Astrocyte of the hippocampus (primary cell): ENCODE measurements at regions not wholly inside any gene's neighbourhood (a gene's known extent, or its start where the extent isn't known, plus 50 kb on each side); places are given as distances from the start of the nearest gene placed in this dataset.
"Not testable (repeated sequence)": the region's sequence is repeated elsewhere in the genome, so short reads cannot be mapped to it uniquely, and the experiment has no call there.

Experiments used
- DNase-seq: peaks from one replicate; pipeline ENCODE4 v3.0.0; 2011; ENCODE audit warnings: low read depth, low spot score

DNA sequence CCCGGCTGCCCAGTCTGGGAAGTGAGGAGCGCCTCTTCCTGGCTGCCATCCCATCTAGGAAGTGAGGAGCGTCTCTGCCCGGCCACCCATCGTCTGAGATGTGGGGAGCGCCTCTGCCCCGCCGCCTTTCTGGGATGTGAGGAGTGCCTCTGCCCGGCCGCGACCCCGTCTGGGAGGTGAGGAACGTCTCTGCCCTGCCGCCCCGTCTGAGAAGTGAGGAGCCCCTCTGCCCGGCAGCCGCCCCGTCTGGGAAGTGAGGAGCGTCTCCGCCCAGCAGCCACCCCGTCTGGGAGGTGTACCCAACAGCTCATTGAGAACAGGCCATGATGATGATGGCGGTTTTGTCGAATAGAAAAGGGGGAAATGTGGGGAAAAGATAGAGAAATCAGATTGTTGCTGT lies 316.2 kb upstream of the PRR16 start:
- not testable (repeated sequence) for DNase-seq

DNA sequence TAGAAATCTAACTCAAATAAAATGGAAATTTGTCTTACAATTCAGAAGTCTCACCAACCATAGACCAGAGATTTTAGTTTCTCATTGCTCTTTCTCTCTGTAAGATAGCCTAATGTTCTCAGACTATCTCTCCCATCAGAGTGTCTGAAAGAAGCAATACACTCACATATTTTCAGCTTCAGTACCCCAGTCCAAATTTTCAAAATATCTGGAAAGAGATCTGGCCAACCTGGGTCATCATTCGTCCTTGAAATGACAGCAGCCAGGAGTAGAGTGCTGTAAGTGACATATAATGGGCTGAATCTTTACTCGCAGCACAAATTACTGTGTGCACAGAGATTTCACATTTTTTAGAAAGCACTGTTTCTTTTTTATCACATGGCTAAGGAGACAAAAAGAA lies 313.3 kb upstream of the PRR16 start:
- no peak for DNase-seq

DNA sequence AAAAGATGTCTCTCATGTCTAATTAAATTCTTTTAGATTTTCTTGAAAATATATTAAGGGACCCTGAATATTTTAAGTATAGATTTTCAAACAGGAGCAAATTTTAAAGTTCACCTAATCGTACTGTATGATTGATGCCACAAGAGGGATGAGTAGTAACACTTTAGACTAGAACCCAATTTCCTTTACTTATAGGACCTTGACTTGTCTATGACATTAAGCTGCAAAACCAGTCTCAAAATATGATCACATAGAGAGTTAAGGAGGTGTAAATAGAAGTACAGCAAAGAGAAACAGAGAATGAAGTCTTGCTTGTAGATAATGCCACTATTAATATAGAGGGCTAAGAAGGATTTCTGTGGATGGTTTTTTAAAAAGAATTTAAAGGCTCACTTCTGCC lies 312.9 kb upstream of the PRR16 start:
- DNase-seq, result no peak

DNA sequence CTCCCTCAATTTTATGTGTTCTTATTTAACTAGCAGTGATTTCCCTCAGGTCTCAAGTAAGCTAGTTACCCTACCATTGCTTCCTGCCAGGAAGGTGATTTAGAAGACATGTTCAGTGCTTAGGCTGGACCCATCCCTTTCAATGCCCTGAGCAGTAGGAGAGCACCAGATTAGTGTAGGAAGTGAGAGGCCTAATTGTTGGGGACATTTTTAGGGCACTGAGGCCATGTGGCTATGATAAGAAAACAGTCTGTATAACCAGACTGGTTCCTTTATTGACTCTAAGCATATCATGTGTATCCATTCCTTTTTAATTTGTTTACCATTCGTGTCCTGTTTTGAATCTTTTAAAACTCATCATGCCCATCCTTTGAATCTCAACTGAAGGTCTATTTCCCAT lies 312.3 kb upstream of the PRR16 start:
- DNase-seq, result no peak

DNA sequence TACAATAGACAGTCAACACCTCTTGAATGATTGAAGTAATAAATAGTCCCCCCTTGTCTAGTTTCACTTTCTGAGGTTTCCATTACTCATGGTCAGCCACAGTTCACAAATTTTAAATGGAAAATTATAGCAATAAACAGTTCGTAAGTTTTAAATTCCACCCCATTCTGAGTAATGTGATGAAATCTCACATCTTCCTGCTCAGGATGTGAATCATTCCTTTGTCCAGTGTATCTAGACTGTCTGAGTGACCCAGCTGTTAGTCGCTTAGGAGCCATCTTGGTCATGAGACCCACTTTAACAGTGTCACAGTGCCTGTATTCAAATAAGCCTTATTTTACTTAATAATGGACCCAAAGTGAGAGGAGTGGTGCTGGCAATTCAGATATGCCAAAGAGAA lies 311.6 kb upstream of the PRR16 start:
- DNase-seq, result peak; percentile 47

DNA sequence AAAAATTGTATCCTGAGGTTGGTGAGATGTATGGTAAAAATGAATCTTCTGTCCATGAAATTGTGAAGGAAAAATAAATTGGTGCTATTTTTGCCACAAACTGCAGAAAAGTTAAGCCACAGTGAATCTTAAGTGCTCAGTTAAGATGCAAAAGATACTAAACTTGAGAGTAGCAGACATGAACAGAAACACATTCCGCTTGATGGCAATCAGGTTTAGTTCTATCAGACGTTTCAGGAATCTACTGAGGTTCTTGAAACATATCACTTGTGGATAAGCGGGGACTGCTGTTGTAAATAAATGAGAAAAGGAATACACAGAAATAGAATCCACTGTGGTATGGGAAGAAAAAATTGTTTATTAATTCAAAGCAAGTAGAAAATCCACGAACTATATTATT lies 311.2 kb upstream of the PRR16 start:
- no peak for DNase-seq

DNA sequence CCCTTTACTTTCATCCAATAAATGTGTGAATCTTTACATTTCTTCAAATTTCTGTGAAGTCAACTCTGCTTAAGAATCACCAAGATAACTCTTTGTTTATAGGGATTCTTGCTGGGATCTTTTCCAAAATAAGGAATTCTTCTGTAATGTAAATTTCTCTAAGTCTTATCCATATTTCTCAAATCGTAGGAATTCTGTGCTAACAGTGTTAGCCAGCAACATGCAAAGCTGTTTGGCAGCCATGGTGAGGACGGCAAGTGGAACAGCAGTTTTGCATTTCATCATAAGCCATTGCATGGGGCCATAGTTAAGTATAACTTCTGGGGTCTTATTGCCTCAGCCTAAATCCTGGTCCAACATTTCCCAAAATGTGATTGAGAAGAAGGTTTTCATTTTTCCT lies 310.5 kb upstream of the PRR16 start:
- DNase-seq, result no peak

DNA sequence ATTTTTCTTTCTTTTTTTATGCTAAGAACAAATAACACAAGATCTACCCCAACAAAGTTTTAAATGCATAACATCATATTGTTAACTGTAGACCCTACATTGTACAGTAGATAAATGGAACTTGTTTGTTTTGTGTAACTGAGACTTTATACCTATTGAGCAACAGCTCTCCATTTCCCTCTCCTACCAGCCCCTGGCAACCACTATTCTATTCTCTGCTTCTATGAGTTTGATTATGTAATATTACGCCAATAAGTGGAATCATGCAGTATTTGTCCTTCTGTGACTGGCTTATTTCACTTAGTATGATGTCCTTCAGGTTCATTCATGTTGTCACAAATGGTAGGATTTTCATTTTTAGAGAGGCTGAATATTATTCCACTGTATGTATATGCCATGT lies 308.2 kb upstream of the PRR16 start:
- no peak for DNase-seq

DNA sequence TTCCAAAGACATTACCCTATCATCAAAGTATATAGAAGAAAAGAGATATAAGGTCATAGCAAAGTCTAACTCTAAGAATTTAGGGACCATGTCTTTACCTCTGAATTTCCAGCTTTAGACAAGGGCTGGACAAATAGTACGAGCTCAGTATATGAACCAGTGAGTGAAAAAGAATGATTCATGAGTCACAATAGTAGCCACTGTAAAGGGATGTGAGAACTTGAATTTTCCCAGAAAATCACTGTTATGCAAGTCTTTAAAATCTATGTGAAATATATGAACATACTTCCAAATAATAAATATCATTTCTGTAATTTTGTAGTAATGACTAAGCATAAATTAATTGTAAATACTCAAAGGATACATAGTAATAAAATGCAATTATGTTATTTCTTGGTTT lies 305.9 kb upstream of the PRR16 start:
- no peak for DNase-seq

DNA sequence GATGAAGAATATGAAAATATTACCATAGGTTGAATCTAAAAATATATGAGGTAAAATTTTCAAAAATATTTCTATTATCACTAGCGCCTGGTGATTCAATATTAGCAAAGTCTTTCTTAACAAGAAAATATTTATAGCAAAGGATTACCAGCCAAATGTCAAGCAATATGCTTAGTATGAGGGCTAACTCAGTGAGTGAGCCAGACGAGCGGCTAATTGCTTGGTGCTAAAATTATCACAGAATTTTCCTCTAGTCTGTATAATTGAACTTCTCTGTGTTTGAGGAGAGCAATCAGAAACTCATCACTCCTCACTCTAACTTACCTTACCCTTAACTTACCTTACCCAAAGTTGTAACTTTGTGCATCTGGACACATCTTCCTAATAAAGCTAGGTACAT lies 304.9 kb upstream of the PRR16 start:
- no peak for DNase-seq

DNA sequence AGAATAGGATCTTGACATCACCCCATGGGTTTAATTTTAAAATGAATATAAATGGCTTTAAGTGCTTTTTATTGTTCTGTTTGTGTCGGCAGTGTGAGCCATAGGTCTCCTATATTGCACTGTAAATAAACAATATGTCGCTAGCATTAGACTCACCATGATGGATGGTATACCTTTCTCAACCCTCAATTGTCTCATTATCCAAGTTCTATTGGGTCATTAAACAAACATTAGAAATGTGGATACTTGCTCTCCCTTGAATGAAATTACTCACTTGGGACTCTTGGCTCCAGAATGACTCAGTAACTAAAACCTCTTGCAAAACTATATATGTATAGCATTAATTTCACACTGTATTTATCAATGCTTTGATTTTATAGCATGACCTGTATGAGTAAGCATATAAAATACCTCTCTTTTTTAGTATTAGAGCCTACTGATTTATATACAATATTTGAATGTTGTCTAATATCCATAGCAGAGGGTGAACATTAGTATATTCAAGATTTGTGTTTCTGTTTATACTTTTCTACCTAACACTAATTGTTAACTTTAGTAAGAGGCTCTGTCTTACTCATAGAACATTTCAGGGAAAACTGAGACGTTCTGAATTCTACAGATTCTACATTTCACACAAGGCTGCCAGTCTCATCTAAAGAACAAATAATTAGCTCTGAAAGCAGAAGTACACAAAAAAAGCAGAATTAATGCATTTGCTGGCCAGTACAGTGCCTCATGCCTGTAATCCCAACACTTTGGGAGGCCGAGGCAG lies 303.8 kb upstream of the PRR16 start:
- DNase-seq, result peak; percentile 16

DNA sequence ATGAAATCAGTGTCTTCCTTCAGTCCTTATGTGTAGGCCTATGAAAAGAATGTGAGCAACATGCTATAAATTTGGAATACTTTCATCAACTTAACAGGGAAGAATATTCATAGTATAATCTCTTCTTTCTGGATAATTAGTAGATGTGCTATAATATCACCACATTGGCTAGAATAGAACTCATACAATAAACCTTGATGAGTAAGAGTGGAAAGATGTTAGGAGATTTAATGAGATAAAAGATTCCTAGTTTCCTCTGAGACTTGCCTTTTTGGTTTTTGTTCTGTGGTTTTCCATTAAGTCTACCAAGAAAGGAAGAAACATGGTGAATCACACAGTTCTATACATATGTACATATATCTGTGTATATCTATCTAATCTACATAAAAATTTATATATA lies 301.8 kb upstream of the PRR16 start:
- no peak for DNase-seq

DNA sequence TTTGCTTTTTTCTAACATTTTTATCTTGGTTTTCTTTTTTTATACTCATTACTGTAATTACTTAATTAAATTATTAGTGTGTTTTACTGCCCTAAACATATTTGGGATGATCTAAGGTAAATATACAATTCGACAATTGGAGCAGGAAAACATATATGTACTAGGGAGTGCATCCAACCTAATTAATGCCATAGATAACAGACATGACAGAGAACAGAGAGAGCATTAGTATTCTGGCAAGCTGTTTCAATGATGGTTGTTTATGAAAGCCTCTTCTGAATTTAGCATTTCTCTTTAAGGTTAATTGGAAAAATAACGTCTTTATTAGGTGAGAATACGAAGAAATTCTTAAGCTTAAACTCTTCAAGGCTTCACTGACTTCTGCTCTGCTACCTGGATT lies 300.1 kb upstream of the PRR16 start:
- no peak for DNase-seq

DNA sequence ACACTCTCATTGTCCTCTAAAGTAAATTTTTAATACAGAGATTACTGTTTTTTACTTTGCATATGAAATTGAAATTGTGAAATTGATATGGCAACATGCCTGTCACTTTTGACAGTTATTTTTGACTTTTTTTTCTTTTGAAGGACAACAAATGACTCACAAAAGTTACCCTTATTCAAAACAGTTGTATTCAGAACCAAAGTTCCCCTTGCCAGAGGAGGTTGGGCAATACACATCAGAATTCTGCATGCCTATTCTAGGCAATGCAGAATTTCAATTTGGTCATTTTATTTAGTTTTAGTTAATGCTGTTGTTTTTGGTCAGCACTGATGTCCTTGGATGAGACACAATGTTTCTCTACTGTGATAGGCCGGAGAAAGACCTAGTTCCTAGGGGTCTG lies 299.1 kb upstream of the PRR16 start:
- no peak for DNase-seq

DNA sequence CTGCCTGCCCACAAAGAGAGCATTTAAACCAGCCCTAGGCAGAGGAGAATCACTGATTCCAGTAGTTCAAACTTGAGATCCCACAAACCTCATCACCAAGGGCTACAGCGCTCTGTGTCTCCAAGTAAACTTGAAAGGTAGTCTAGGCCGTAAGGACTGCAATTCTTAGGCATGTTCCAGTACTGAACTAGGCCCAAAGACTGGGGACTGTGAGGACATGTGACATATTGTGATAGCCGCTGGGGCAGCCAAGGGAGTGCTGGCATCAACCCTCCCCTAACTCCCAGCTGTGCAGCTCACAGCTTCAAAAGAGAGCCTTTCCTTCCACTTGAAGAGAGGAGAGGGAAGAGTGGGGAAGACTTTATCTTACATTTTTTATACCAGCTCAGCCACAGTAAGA lies 291.0 kb upstream of the PRR16 start:
- DNase-seq, result no peak

DNA sequence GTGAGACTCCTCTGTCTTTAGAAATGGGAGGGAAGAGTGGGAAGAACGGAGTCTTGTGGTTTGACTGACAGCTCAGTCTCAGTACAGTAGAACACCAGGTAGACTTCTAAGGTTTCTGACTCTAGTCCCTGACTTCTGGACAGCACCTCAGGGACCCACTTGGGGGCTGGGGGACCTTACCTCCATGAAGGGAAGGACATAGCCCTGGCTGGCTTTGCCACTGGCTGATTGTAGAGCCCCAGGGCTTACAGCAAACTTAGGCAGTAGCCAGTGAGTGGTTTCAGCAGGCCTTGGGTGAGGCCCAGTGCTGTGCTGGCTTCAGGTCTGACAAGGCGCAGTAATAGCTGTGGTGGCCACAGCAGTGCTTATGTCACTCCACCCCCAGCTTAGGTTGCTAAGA lies 290.0 kb upstream of the PRR16 start:
- no peak for DNase-seq

DNA sequence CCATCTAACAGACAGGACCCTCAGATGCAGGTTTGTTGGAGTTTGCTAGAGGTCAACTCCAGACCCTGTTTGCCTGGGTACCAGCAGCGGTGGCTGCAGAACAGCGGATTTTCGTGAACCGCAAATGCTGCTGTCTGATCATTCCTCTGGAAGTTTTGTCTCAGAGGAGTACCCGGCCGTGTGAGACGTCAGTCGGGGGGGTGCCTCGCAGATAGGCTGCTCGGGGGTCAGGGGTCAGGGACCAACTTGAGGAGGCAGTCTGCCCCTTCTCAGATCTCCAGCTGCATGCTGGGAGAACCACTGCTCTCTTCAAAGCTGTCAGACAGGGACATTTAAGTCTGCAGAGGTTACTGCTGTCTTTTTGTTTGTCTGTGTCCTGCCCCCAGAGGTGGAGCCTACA lies 282.9 kb upstream of the PRR16 start:
- not testable (repeated sequence) for DNase-seq

DNA sequence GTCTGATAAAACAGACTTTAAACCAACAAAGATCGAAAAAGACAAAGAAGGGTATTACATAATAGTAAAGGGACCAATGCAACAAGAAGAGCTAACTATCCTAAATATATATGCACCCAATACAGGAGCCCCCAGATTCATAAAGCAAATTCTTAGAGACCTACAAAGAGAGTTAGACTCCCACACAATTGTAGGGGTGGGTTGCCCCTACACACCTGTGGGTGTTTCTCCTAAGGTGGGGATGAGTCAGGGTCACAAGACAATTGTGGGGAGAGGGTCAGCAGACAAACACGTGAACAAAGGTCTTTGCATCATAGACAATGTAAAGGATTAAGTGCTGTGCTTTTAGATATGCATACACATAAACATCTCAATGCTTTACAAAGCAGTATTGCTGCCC lies 269.4 kb upstream of the PRR16 start:
- DNase-seq, result not testable (repeated sequence)

DNA sequence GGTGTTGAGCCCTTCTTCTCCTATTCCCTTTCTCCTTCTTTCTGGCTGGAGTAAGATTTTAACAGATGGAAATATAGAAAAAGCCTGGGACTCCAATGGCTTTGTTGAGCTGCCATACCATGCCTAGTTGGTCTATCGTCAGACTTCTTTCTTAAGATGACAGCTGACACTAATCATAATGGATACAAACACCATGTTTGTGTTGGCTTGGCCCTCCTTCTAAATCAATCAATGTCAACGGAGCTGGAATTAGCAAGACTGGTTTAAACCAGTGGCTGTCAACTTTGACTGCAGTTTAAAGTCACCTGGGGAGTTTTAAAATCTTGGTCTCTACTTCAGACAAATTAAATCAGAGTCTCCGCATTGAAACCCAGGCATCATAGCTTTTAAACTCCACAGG lies 264.5 kb upstream of the PRR16 start:
- DNase-seq, result no peak

DNA sequence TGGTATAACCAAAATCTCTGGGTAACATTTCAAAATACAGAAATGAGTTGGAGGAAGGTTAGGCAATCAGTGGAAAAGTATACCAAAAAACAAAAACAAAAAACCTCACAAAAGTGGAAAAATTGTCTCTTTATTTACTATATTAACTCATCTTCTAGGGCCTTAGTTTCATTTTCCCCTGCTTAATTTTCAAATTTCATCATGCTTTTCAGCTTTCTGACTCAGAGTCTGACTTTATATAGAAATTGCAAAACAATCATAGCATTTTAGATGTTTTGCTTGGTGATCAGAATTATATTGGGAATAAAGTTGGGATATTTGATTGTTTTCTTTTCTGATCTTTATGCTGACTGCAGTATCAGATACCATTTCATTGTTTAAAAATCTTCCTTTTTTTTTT lies 257.0 kb upstream of the PRR16 start:
- DNase-seq, result no peak

DNA sequence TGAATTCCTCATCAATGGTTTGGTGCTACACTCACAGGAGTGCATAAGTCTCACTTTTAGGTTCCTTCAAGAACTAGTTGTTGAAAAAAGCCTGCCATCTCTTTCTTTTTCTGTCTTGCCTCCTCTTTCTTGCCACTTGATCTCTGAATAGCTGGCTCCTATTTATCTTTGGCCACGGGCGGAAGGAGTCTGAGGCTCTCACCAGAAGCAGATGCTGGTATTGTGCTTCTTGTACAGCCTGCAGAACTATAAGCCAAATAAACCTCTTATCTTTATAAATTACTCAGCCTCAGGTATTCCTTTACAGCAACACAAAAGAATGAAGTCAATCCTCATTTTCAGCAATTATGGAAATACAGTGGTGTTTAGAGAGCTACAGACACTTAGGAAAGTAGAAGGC lies 247.1 kb upstream of the PRR16 start:
- no peak for DNase-seq

DNA sequence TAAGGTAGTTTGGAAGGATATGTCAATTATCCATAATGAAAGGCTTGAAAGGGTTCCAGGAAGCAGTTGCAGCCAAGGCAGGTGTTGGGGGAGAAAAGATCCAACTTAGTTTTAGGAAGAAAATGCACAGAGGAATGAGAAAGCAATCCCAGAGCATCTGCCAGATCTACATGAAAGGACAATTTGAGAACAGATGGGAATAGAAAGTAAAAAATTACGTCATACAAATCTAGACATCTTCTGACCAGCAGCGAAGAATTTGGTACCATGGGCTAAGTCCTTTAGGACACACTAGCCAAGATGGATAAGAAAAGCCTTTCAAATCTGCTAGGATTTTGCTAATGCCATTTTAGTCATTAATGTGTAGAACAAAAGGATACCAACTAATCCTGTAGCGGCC lies 244.1 kb upstream of the PRR16 start:
- no peak for DNase-seq

DNA sequence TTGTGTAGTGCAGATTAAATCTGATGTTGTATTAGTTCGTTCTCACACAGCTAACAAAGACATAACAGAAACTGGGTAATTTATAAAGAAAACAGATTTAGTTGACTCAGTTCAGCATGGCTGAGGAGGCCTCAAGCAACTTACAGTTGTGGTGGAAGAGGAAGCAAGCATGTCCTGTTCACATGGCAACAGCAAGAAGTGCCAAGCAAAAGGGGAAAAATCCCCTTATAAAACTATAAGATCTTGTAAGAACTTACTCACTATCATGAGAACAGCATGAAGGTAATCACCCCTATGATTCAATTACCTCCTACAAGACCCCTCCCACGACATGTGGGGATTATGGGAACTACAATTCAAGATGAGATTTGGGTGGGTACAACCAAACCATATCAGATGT lies 238.6 kb upstream of the PRR16 start:
- DNase-seq, result no peak
